ENCODE measurements at regions not wholly inside any gene's neighbourhood (a gene's known extent, or its start where the extent isn't known, plus 50 kb on each side); places are given as distances from the start of the nearest gene placed in this dataset.

DNA sequence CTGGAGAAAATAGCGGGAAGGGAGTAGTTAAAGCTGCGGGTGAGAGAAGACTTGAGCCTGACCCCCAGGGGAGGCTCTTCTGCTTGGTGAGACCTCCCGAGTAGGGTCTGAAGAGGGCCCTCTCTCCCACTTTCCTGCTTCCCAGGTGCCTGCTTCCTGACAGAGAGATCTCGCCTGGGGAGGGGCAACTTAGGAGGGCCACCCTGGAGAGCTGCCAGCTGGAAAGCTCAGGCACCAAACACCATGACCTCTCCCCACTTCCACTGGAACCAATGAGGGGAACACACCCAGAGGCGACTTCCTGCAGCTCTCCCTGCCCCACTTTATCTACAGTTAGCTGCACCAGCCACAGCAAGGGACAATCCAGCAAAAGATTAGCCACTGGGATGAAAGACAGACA lies 208.0 kb downstream of the TBXT start:
- Histone ChIP-seq H3K27me3 (ENCODE audit: low read length) (no peaks in the 10 kb centered on the region), H2AFZ (ENCODE audit: low read length) (no peak overlapping the region), H3K4me3 (ENCODE audit: low read length) (no peak overlapping the region), H3K9me3 (ENCODE audit: low read length) (no peaks in the 10 kb centered on the region), H3K27ac (ENCODE audit: low read length) (no peak overlapping the region), H3K36me3 (ENCODE audit: insufficient read depth, low read length) (no peaks in the 10 kb centered on the region), H3K4me1 (ENCODE audit: low read length) (no peaks in the 10 kb centered on the region), H3K79me2 (ENCODE audit: low read length) (no peaks in the 10 kb centered on the region), H3K9ac (ENCODE audit: low read length) (no peak overlapping the region), H3K4me2 (ENCODE audit: low read depth, low read length, poor library complexity, severe bottlenecking) (no peak overlapping the region), H4K20me1 (ENCODE audit: insufficient read depth, low read depth, low read length) (no peaks in the 10 kb centered on the region), H3K9me2 (replicated peaks; ENCODE audit: insufficient read depth, low read length) (no peaks in the 10 kb centered on the region)
- no peak for DNase-seq

DNA sequence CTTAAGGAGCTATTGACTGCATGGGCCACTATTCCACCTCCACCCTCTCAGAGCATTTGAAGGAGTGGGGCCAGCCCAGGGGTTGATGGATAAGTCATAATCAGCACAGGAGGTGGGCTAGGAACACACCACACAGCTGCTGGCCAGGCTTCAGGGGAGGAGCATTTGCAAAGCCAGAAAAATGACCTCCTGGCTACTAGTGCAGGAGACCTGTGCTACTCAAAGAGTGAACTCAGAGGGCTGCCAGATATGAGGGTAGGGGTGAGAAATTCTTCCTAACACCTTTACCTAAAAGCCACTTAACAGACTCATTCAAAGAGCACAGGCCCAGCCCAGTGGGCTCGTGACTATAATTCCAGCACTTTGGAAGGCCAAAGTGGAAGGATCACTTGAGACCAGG lies 210.8 kb downstream of the TBXT start:
- no peak overlapping the region for H2AFZ ChIP-seq (ENCODE audit: low read length)
- no peak overlapping the region for H3K4me3 ChIP-seq (ENCODE audit: low read length)
- no peaks in the 10 kb centered on the region for H3K79me2 ChIP-seq (ENCODE audit: low read length)
- no peaks in the 10 kb centered on the region for H3K9me2 ChIP-seq (replicated peaks; ENCODE audit: insufficient read depth, low read length)
- no peak for DNase-seq
- no peak overlapping the region for H3K9ac ChIP-seq (ENCODE audit: low read length)
- no peaks in the 10 kb centered on the region for H3K27me3 ChIP-seq (ENCODE audit: low read length)
- H3K27ac ChIP-seq (ENCODE audit: low read length), result no peak overlapping the region
- H3K36me3 ChIP-seq (ENCODE audit: insufficient read depth, low read length), result no peaks in the 10 kb centered on the region
- no peaks in the 10 kb centered on the region for H3K4me1 ChIP-seq (ENCODE audit: low read length)
- H3K9me3 ChIP-seq (ENCODE audit: low read length), result no peaks in the 10 kb centered on the region
- no peaks in the 10 kb centered on the region for H4K20me1 ChIP-seq (ENCODE audit: insufficient read depth, low read depth, low read length)
- H3K4me2 ChIP-seq (ENCODE audit: low read depth, low read length, poor library complexity, severe bottlenecking), result no peak overlapping the region

DNA sequence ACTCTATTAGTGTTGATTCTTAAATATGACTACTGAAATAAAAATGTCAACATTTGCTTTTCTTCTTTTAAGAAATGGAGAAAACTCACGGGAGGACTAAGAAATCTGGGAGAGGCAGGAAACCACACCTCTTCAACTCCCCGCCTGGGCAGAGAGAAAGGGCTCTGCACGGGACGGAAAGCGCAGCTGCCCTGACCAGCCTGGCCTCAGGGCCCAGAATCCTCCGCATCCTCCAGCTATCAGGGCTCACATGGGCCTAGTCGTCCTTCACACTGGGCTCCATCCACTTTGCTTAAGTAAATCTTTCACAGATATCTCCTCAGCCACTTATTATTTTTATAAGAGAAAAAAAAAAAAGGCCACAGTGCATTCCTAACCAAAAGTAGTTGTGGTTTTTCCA lies 215.1 kb downstream of the TBXT start:
- no peaks in the 10 kb centered on the region for H3K9me3 ChIP-seq (ENCODE audit: low read length)
- H3K9ac ChIP-seq (ENCODE audit: low read length), result no peak overlapping the region
- H3K27ac ChIP-seq (ENCODE audit: low read length), result no peak overlapping the region
- H3K27me3 ChIP-seq (ENCODE audit: low read length), result no peaks in the 10 kb centered on the region
- H3K4me1 ChIP-seq (ENCODE audit: low read length), result no peaks in the 10 kb centered on the region
- H2AFZ ChIP-seq (ENCODE audit: low read length), result no peak overlapping the region
- H4K20me1 ChIP-seq (ENCODE audit: insufficient read depth, low read depth, low read length), result no peaks in the 10 kb centered on the region
- no peaks in the 10 kb centered on the region for H3K36me3 ChIP-seq (ENCODE audit: insufficient read depth, low read length)
- no peaks in the 10 kb centered on the region for H3K9me2 ChIP-seq (replicated peaks; ENCODE audit: insufficient read depth, low read length)
- no peak overlapping the region for H3K4me2 ChIP-seq (ENCODE audit: low read depth, low read length, poor library complexity, severe bottlenecking)
- H3K79me2 ChIP-seq (ENCODE audit: low read length), result no peaks in the 10 kb centered on the region
- no peak overlapping the region for H3K4me3 ChIP-seq (ENCODE audit: low read length)
- DNase-seq, result no peak

DNA sequence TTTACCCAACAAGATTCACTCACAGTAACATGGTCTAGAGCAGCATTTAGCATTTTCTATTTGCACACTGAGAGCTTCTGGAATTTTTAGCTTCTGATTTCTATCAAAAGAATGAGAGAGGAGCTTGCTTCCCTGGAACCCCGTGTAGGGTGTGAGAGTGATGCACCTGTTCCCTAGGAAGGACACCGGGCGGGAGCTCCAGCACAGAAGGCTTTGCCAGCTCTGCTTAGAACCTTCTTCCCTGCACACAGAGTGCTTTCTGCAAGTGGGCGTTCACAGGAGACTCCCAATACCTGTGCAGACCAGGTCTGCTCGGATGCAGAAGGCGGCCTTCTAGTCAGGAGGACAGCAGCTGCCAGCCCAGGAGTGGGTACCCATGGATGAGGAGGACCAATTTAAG lies 217.3 kb downstream of the TBXT start:
- Histone ChIP-seq H3K4me2 (ENCODE audit: low read depth, low read length, poor library complexity, severe bottlenecking) (no peak overlapping the region), H2AFZ (ENCODE audit: low read length) (no peak overlapping the region), H3K4me3 (ENCODE audit: low read length) (no peak overlapping the region), H3K9ac (ENCODE audit: low read length) (no peak overlapping the region), H3K27ac (ENCODE audit: low read length) (no peak overlapping the region), H3K36me3 (ENCODE audit: insufficient read depth, low read length) (no peaks in the 10 kb centered on the region), H3K79me2 (ENCODE audit: low read length) (no peaks in the 10 kb centered on the region), H3K9me3 (ENCODE audit: low read length) (no peaks in the 10 kb centered on the region), H3K4me1 (ENCODE audit: low read length) (no peaks in the 10 kb centered on the region), H4K20me1 (ENCODE audit: insufficient read depth, low read depth, low read length) (no peaks in the 10 kb centered on the region), H3K9me2 (replicated peaks; ENCODE audit: insufficient read depth, low read length) (no peaks in the 10 kb centered on the region), H3K27me3 (ENCODE audit: low read length) (no peaks in the 10 kb centered on the region)
- DNase-seq, result no peak

DNA sequence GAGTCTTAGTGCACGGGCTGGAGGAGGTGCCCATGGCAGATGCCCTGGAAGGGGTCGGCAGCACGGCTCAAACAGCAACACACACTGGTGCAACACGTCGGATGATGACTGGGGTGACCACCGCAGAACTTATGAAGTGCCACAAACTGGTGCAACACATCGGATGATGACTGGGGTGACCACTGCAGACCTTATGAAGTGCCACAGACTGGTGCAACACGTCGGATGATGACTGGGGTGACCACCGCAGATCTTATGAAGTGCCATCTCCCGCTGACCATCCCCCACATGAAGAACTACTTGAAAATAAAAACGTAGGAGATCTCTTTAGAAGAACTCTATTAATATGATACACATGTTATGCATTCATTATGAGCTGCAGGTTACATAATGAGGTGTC lies 218.3 kb downstream of the TBXT start:
- Histone ChIP-seq H3K4me1 (ENCODE audit: low read length) (no peaks in the 10 kb centered on the region), H3K27ac (ENCODE audit: low read length) (no peak overlapping the region), H4K20me1 (ENCODE audit: insufficient read depth, low read depth, low read length) (no peaks in the 10 kb centered on the region), H3K4me2 (ENCODE audit: low read depth, low read length, poor library complexity, severe bottlenecking) (no peak overlapping the region), H3K79me2 (ENCODE audit: low read length) (no peaks in the 10 kb centered on the region), H3K9me3 (ENCODE audit: low read length) (no peaks in the 10 kb centered on the region), H2AFZ (ENCODE audit: low read length) (no peak overlapping the region), H3K27me3 (ENCODE audit: low read length) (no peaks in the 10 kb centered on the region), H3K9me2 (replicated peaks; ENCODE audit: insufficient read depth, low read length) (no peaks in the 10 kb centered on the region), H3K36me3 (ENCODE audit: insufficient read depth, low read length) (no peaks in the 10 kb centered on the region), H3K9ac (ENCODE audit: low read length) (no peak overlapping the region), H3K4me3 (ENCODE audit: low read length) (no peak overlapping the region)
- DNase-seq, result no peak

DNA sequence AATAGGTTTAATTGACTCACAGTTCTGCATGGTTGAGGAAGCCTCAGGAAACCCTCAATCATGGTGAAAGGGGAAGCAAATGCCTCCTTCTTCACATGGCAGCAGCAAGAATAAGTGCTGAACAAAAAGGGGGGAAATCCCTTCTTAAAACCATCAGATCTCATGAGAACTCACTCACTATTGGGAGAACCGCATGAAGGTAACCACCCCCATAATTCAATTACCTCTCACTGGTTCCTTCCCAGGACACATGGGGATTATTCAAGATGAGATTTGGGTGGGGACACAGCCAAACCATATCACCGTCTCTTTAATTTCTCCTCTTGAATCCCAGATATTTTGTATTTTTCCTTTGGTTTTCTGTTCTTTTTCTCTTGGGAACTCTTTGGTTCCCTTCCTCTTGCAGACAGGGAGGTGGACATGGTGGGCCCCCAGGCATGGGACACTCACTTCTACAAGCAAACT lies 223.6 kb downstream of the TBXT start:
- Histone ChIP-seq H3K9me2 (replicated peaks; ENCODE audit: insufficient read depth, low read length) (no peaks in the 10 kb centered on the region), H3K4me2 (ENCODE audit: low read depth, low read length, poor library complexity, severe bottlenecking) (no peak overlapping the region), H3K36me3 (ENCODE audit: insufficient read depth, low read length) (no peaks in the 10 kb centered on the region), H3K79me2 (ENCODE audit: low read length) (no peaks in the 10 kb centered on the region), H4K20me1 (ENCODE audit: insufficient read depth, low read depth, low read length) (no peaks in the 10 kb centered on the region), H2AFZ (ENCODE audit: low read length) (no peak overlapping the region), H3K27ac (ENCODE audit: low read length) (no peak overlapping the region), H3K9me3 (ENCODE audit: low read length) (no peaks in the 10 kb centered on the region), H3K4me3 (ENCODE audit: low read length) (no peak overlapping the region), H3K27me3 (ENCODE audit: low read length) (no peaks in the 10 kb centered on the region), H3K9ac (ENCODE audit: low read length) (no peak overlapping the region), H3K4me1 (ENCODE audit: low read length) (no peaks in the 10 kb centered on the region)
- no peak for DNase-seq

DNA sequence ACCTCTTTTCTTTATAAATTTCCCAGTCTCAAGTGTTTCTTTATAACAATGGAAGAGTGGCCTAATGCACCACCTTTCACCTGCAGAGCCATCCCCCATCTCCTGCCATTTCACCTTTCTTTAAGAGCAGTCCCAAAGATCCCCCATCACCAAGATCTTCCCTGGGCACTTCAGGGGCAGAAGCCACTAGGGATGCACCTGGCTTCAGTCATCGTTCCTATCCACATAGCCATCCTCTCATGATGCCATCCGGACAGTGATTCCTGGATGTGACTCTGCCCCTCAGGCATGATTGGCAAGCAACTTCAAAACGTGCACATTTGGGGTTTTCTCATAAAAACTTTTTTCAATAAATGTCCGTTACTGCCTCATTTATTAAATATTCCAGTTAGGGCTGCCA lies 225.9 kb downstream of the TBXT start:
- Histone ChIP-seq H3K9me2 (replicated peaks; ENCODE audit: insufficient read depth, low read length) (no peaks in the 10 kb centered on the region), H3K36me3 (ENCODE audit: insufficient read depth, low read length) (no peaks in the 10 kb centered on the region), H3K27ac (ENCODE audit: low read length) (no peak overlapping the region), H3K27me3 (ENCODE audit: low read length) (no peaks in the 10 kb centered on the region), H2AFZ (ENCODE audit: low read length) (no peak overlapping the region), H3K9ac (ENCODE audit: low read length) (no peak overlapping the region), H3K79me2 (ENCODE audit: low read length) (no peaks in the 10 kb centered on the region), H4K20me1 (ENCODE audit: insufficient read depth, low read depth, low read length) (no peaks in the 10 kb centered on the region), H3K4me2 (ENCODE audit: low read depth, low read length, poor library complexity, severe bottlenecking) (no peak overlapping the region), H3K9me3 (ENCODE audit: low read length) (no peaks in the 10 kb centered on the region), H3K4me3 (ENCODE audit: low read length) (no peak overlapping the region), H3K4me1 (ENCODE audit: low read length) (no peaks in the 10 kb centered on the region)
- no peak for DNase-seq

DNA sequence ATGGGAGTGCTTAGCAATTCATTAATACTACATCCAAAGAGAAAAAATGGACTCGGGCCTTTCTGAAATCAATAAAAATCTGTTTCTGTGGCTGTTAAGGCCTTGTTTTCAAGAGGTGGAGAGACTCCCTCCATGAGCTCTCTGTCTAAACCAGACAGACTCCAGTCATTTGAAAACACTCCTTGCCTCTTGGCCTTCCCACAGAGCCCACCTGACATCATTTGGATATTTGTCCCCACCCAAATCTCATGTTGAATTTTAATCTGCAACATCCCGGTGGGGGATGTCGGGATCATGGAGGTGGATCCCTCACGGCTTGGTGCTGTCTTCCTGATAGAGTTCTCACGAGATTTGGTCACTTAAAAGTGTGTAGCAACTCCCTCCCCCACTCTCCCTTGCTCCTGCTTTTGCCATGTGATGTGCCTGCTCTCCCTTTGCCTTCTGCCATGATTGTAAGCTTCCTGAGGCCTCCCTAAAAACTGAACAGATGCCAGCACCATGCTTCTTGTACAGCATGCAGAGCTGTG lies 226.3 kb downstream of the TBXT start:
- Histone ChIP-seq H3K79me2 (ENCODE audit: low read length) (no peaks in the 10 kb centered on the region), H3K27ac (ENCODE audit: low read length) (no peak overlapping the region), H3K9me2 (replicated peaks; ENCODE audit: insufficient read depth, low read length) (no peaks in the 10 kb centered on the region), H3K9ac (ENCODE audit: low read length) (no peak overlapping the region), H3K36me3 (ENCODE audit: insufficient read depth, low read length) (no peaks in the 10 kb centered on the region), H3K27me3 (ENCODE audit: low read length) (no peaks in the 10 kb centered on the region), H4K20me1 (ENCODE audit: insufficient read depth, low read depth, low read length) (no peaks in the 10 kb centered on the region), H2AFZ (ENCODE audit: low read length) (no peak overlapping the region), H3K9me3 (ENCODE audit: low read length) (no peaks in the 10 kb centered on the region), H3K4me1 (ENCODE audit: low read length) (no peaks in the 10 kb centered on the region), H3K4me3 (ENCODE audit: low read length) (no peak overlapping the region), H3K4me2 (ENCODE audit: low read depth, low read length, poor library complexity, severe bottlenecking) (no peak overlapping the region)
- no peak for DNase-seq

DNA sequence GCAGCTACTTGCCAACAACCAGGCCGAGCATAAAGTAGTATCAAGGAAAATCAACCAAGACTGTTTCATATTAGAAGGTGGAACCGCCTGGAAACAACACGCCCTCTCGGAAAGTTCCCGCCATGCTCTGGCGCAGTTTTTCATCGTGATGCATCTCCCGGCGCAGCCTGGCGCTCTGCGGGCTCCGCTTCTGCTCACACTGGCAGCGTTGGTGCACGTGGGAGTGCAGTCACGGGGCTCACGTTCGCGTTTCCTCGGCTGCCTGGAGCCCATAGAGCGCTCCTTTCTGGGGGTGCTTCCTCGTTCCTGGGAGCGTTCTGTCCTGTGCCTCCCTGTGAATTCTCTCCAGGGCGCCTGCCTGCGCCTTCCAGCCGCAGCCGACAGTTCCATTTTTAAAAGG lies 227.3 kb downstream of the TBXT start:
- Histone ChIP-seq H2AFZ (ENCODE audit: low read length) (no peak overlapping the region), H3K9me2 (replicated peaks; ENCODE audit: insufficient read depth, low read length) (no peaks in the 10 kb centered on the region), H3K36me3 (ENCODE audit: insufficient read depth, low read length) (no peaks in the 10 kb centered on the region), H3K9me3 (ENCODE audit: low read length) (no peaks in the 10 kb centered on the region), H3K4me3 (ENCODE audit: low read length) (no peak overlapping the region), H3K27me3 (ENCODE audit: low read length) (no peaks in the 10 kb centered on the region), H4K20me1 (ENCODE audit: insufficient read depth, low read depth, low read length) (no peaks in the 10 kb centered on the region), H3K9ac (ENCODE audit: low read length) (no peak overlapping the region), H3K27ac (ENCODE audit: low read length) (no peak overlapping the region), H3K79me2 (ENCODE audit: low read length) (no peaks in the 10 kb centered on the region), H3K4me2 (ENCODE audit: low read depth, low read length, poor library complexity, severe bottlenecking) (no peak overlapping the region), H3K4me1 (ENCODE audit: low read length) (no peaks in the 10 kb centered on the region)
- DNase-seq, result no peak
